ENCODE measurements at regions not wholly inside any gene's neighbourhood (a gene's known extent, or its start where the extent isn't known, plus 50 kb on each side); places are given as distances from the start of the nearest gene placed in this dataset.

GRCh38 chrX:79079477-79079876 lies 65.0 kb upstream of the GPR174 start:
- TF ChIP-seq POLR2AphosphoS5 (IDR thresholded peaks at IDR 0.05; ENCODE audit: low read depth, low read length) (no peak), TAF1 (IDR thresholded peaks at IDR 0.05; ENCODE audit: borderline replicate concordance, low read depth, low read length) (no peak), POLR2A (IDR thresholded peaks at IDR 0.05; ENCODE audit: low read depth, low read length) (no peak)
